Progenitor cell of endocrine pancreas (in vitro differentiated cells): ENCODE measurements at regions not wholly inside any gene's neighbourhood (a gene's known extent, or its start where the extent isn't known, plus 50 kb on each side); places are given as distances from the start of the nearest gene placed in this dataset.

Experiments
- DNase-seq: peaks from one replicate; pipeline ENCODE4 v3.0.0; 2021; ENCODE audit warnings: low spot score; ENCODE audit not compliant: unreplicated experiment
- H3K27ac Mint-ChIP-seq: 2 replicates; pipeline ENCODE4 v1.8.0; 2021; ENCODE audit warnings: mild to moderate bottlenecking, moderate library complexity, mixed read lengths
- H3K27me3 Mint-ChIP-seq: 2 replicates; pipeline ENCODE4 v1.8.0; 2021; ENCODE audit warnings: mixed read lengths
- H3K36me3 Mint-ChIP-seq: 2 replicates; pipeline ENCODE4 v1.8.0; 2022; ENCODE audit warnings: mixed read lengths; ENCODE audit not compliant: insufficient read depth
- H3K4me1 Mint-ChIP-seq: 2 replicates; pipeline ENCODE4 v1.8.0; 2021; ENCODE audit warnings: low read depth, mixed read lengths
- H3K4me3 Mint-ChIP-seq: 2 replicates; pipeline ENCODE4 v1.8.0; 2021; ENCODE audit warnings: low read depth, mild to moderate bottlenecking, moderate library complexity, mixed read lengths
- H3K9me3 Mint-ChIP-seq: 2 replicates; pipeline ENCODE4 v1.8.0; 2021; ENCODE audit warnings: low read depth, mixed read lengths
- CTCF ChIP-seq: fragments of 200-600 bp; sonication (generic); IDR thresholded peaks from one replicate; pipeline ENCODE4 v1.5.0; 2021; ENCODE audit warnings: antibody characterized with exemption, mild to moderate bottlenecking; ENCODE audit not compliant: unreplicated experiment

GRCh38 chr12:61956545-61956944 is 303.7 kb upstream of the USP15 start:
- Mint-ChIP-seq H3K9me3 (peaks cover 3% of the 10 kb centered on the region), H3K27me3 (no peaks in the 10 kb centered on the region), H3K27ac (no peak overlapping the region), H3K4me1 (no peaks in the 10 kb centered on the region), H3K36me3 (no peaks in the 10 kb centered on the region), H3K4me3 (no peak overlapping the region)
- DNase-seq, result no peak
- no peak for TF ChIP-seq CTCF

GRCh38 chr12:61974461-61974860 is 285.7 kb upstream of the USP15 start:
- Mint-ChIP-seq H3K4me1 (no peaks in the 10 kb centered on the region), H3K4me3 (no peak overlapping the region), H3K36me3 (no peaks in the 10 kb centered on the region), H3K27me3 (no peaks in the 10 kb centered on the region), H3K27ac (no peak overlapping the region), H3K9me3 (peaks cover 4% of the 10 kb centered on the region)
- no peak for TF ChIP-seq CTCF
- no peak for DNase-seq

- TF ChIP-seq CTCF, result no peak
- Mint-ChIP-seq H3K36me3 (no peaks in the 10 kb centered on the region), H3K9me3 (peaks cover 8% of the 10 kb centered on the region), H3K4me1 (peaks cover 4% of the 10 kb centered on the region), H3K27ac (no peak overlapping the region), H3K27me3 (no peaks in the 10 kb centered on the region), H3K4me3 (no peak overlapping the region)
- DNase-seq, result no peak
These were observed 274.4 kb upstream of the USP15 start for GRCh38 chr12:61985830-61986229.

GRCh38 chr12:61987173-61987572 is 273.0 kb upstream of the USP15 start:
- no peak overlapping the region for H3K4me3 Mint-ChIP-seq
- peaks cover 4% of the 10 kb centered on the region for H3K4me1 Mint-ChIP-seq
- no peaks in the 10 kb centered on the region for H3K27me3 Mint-ChIP-seq
- H3K36me3 Mint-ChIP-seq, result no peaks in the 10 kb centered on the region
- H3K9me3 Mint-ChIP-seq, result peaks cover 3% of the 10 kb centered on the region
- no peak for DNase-seq
- TF ChIP-seq CTCF, result no peak
- H3K27ac Mint-ChIP-seq, result no peak overlapping the region

- Mint-ChIP-seq H3K36me3 (no peaks in the 10 kb centered on the region), H3K9me3 (no peaks in the 10 kb centered on the region), H3K27me3 (no peaks in the 10 kb centered on the region), H3K4me1 (no peaks in the 10 kb centered on the region), H3K4me3 (no peak overlapping the region), H3K27ac (no peak overlapping the region)
- no peak for TF ChIP-seq CTCF
- DNase-seq, result no peak
These were observed 268.5 kb upstream of the USP15 start for GRCh38 chr12:61991661-61992060.
